ENCODE measurements at regions not wholly inside any gene's neighbourhood (a gene's known extent, or its start where the extent isn't known, plus 50 kb on each side); places are given as distances from the start of the nearest gene placed in this dataset.

GRCh38 chr1:5578690-5579089 is 413.5 kb downstream of the NPHP4 start:
- TF ChIP-seq POLR2A (IDR thresholded peaks at IDR 0.05), result no peak
- TF ChIP-seq, protein P1, sequence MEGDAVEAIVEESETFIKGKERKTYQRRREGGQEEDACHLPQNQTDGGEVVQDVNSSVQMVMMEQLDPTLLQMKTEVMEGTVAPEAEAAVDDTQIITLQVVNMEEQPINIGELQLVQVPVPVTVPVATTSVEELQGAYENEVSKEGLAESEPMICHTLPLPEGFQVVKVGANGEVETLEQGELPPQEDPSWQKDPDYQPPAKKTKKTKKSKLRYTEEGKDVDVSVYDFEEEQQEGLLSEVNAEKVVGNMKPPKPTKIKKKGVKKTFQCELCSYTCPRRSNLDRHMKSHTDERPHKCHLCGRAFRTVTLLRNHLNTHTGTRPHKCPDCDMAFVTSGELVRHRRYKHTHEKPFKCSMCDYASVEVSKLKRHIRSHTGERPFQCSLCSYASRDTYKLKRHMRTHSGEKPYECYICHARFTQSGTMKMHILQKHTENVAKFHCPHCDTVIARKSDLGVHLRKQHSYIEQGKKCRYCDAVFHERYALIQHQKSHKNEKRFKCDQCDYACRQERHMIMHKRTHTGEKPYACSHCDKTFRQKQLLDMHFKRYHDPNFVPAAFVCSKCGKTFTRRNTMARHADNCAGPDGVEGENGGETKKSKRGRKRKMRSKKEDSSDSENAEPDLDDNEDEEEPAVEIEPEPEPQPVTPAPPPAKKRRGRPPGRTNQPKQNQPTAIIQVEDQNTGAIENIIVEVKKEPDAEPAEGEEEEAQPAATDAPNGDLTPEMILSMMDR (IDR thresholded peaks at IDR 0.05), result no peak

Data from prostate gland (tissue), 2 donors.